Left kidney (tissue), 1 donor: ENCODE measurements at regions not wholly inside any gene's neighbourhood (a gene's known extent, or its start where the extent isn't known, plus 50 kb on each side); places are given as distances from the start of the nearest gene placed in this dataset.

Experiments used
- DNase-seq: peaks from one replicate; pipeline ENCODE4 v3.0.0-alpha.2; 2013

- DNase-seq: peak; percentile 61
Measured at GRCh38 chr6:37556881-37557644, 57.4 kb upstream of the CCDC167 start.

DNA sequence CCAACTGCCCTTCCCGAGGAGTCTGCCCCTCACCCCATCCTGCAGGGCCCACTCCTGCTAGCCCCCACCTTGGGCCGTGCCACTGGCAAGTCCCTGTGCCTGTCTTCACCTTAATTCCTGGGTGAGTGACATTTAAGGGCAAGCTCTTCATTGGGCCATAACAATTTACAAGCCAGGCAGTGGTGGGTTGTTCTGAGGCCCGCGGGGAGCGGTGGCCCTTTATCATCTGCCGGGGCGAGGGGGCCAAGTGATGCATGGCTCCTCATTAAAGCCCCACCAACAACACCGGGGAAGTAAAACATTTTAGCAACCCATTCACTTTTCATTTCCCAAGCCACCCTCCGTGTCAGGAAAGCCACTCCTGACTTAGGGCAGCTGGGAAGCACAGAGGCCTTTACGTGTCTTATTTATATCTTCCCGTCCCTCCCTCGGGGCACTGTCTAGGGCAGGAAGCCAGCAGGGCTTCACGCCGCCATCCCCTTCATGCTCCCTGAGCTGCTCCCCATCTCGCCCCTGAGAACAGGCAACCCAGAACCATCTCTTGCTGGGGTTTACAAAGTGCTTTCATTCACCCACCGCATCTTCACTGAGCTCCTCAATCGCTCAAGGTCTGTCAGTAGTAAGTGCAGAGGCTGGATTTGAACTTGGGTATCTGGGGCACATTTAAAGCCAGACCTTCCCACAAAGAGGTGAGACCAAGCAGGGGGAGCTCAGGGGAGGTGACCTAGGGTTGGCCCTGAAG is 55.5 kb upstream of the CCDC167 start:
- DNase-seq: no peak

DNA sequence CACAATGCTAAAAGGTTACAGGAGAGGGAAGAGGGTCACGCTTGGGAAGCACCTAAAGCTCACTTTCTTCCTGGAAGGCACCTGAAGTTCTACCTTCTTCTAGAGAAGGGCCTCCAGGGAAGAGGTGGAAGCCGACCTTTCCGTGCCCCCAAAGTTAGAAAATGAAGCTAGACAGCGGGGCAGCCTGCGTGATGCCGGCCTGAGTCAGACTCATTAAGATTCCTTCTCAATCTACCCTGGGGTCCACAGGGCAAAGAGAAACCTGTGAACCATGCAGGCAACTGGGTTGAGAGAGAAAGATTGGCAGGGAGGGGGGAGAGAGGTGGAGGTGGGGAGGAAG is 54.8 kb upstream of the CCDC167 start:
- no peak for DNase-seq

GRCh38 chr6:37552267-37552666 is 52.6 kb upstream of the CCDC167 start:
- no peak for DNase-seq

DNA sequence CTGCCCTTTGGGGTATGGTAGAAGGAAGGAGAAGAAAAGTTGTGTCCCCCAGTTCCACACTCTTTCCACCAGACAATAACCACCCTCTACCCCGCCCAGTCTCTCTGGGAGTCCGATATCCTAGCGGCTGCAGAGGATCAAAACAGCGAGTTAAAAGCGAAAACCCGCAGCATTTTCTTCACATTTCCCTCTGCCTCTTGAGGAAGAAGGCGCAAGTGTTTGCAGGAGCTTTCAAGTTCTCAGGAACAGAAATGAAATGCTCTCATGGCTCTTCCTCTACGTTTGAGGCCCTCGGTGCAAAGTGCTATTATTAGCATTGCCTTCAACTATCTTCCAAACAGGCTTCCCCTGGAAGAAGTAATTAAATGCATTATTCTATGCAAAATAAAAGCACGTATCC is 52.2 kb upstream of the CCDC167 start:
- no peak for DNase-seq

DNA sequence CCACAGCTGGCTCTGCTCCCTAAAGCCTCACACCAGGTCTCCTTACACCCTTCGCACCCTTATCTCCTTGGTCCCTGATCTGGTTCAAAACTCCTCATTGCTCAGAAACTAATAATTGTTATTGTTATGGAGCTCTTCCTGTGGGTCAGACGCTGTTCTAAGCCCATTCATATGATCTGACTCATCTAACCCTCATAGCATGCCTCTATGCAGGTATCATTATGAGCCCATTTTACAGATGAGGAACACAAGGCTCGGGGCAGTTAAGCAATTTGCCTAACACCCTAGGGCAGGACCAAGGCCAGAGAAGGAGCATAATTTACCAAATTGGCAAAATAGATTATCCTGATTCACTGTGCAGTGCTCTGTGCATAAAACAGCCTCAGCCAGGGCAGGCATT is 51.8 kb upstream of the CCDC167 start:
- DNase-seq: no peak

- no peak for DNase-seq
Measured at GRCh38 chr6:37551002-37551401, 51.3 kb upstream of the CCDC167 start.

- no peak for DNase-seq
Measured at GRCh38 chr6:37550191-37550831, 50.6 kb upstream of the CCDC167 start.

GRCh38 chr6:37549558-37549957 is 49.9 kb upstream of the CCDC167 start:
- no peak for DNase-seq
